LHCN-M2 (cell line): ENCODE measurements at regions not wholly inside any gene's neighbourhood (a gene's known extent, or its start where the extent isn't known, plus 50 kb on each side); places are given as distances from the start of the nearest gene placed in this dataset.
"Not testable (repeated sequence)": the region's sequence is repeated elsewhere in the genome, so short reads cannot be mapped to it uniquely, and the experiment has no call there.

ENCODE experiments used
- DNase-seq: peaks from one replicate; pipeline ENCODE4 v3.0.0-alpha.2; 2012; ENCODE audit warnings: low read depth

- DNase-seq, result no peak
These were observed 530.7 kb upstream of the ADGRL2 start for GRCh38 chr1:81270051-81270450.

GRCh38 chr1:81264976-81265375 is 535.8 kb upstream of the ADGRL2 start:
- DNase-seq, result no peak

GRCh38 chr1:81259625-81260411 is 540.9 kb upstream of the ADGRL2 start:
- no peak for DNase-seq

GRCh38 chr1:81254560-81254959 is 546.2 kb upstream of the ADGRL2 start:
- DNase-seq, result no peak

GRCh38 chr1:81254068-81254467 is 546.7 kb upstream of the ADGRL2 start:
- no peak for DNase-seq

GRCh38 chr1:81252471-81253151 is 548.1 kb upstream of the ADGRL2 start:
- no peak for DNase-seq

GRCh38 chr1:81250825-81251224 is 549.9 kb upstream of the ADGRL2 start:
- DNase-seq, result not testable (repeated sequence)

GRCh38 chr1:81245084-81245715 is 555.5 kb upstream of the ADGRL2 start:
- not testable (repeated sequence) for DNase-seq

- DNase-seq, result not testable (repeated sequence)
These were observed 556.1 kb upstream of the ADGRL2 start for GRCh38 chr1:81244612-81245011.

GRCh38 chr1:81242103-81242502 is 558.6 kb upstream of the ADGRL2 start:
- DNase-seq, result no peak

- DNase-seq, result no peak
These were observed 562.6 kb upstream of the ADGRL2 start for GRCh38 chr1:81238129-81238528.

- no peak for DNase-seq
These were observed 563.2 kb upstream of the ADGRL2 start for GRCh38 chr1:81237473-81238089.

GRCh38 chr1:81234237-81234636 is 566.5 kb upstream of the ADGRL2 start:
- DNase-seq, result no peak

- no peak for DNase-seq
These were observed 567.1 kb upstream of the ADGRL2 start for GRCh38 chr1:81233591-81233990.

GRCh38 chr1:81232420-81232819 is 568.3 kb upstream of the ADGRL2 start:
- no peak for DNase-seq

GRCh38 chr1:81231729-81232038 is 569.0 kb upstream of the ADGRL2 start:
- DNase-seq, result no peak

- no peak for DNase-seq
These were observed 569.6 kb upstream of the ADGRL2 start for GRCh38 chr1:81230983-81231728.

- no peak for DNase-seq
These were observed 571.8 kb upstream of the ADGRL2 start for GRCh38 chr1:81228926-81229325.

GRCh38 chr1:81226603-81226928 is 574.2 kb upstream of the ADGRL2 start:
- no peak for DNase-seq

- no peak for DNase-seq
These were observed 574.7 kb upstream of the ADGRL2 start for GRCh38 chr1:81225789-81226602.

GRCh38 chr1:81224222-81224621 is 576.5 kb upstream of the ADGRL2 start:
- no peak for DNase-seq
